GM23338 (cell line): ENCODE measurements at regions not wholly inside any gene's neighbourhood (a gene's known extent, or its start where the extent isn't known, plus 50 kb on each side); places are given as distances from the start of the nearest gene placed in this dataset.

ENCODE experiments used
- CREB1 ChIP-seq: fragments of 250-450 bp; sonication (Bioruptor Pico); IDR thresholded peaks from 2 replicates; pipeline ENCODE4 v1.5.0; 2020; ENCODE audit warnings: low read depth, mild to moderate bottlenecking, moderate library complexity
- CTCF ChIP-seq, 2 experiments: fragments of 200-600 bp in 1 of 2; sonication (generic) in 1 of 2; conservative IDR thresholded peaks; 2 replicates each; pipeline versions ENCODE4 v1.5.1 to v1.6.1; 2016 to 2017; ENCODE audit warnings: antibody characterized with exemption in 2 of 2, low read depth in 2 of 2, mild to moderate bottlenecking in 2 of 2, moderate library complexity in 1 of 2
- EZH2 ChIP-seq: fragments of 200-600 bp; sonication (generic); IDR thresholded peaks from one replicate; pipeline ENCODE4 v1.8.0; 2017; ENCODE audit warnings: antibody characterized with exemption, mild to moderate bottlenecking, low read depth; ENCODE audit not compliant: unreplicated experiment
- EZH2phosphoT487 ChIP-seq: fragments of 200-600 bp; sonication (generic); IDR thresholded peaks from one replicate; pipeline ENCODE4 v1.8.1; 2018; ENCODE audit warnings: antibody characterized with exemption; ENCODE audit not compliant: unreplicated experiment
- JUNB ChIP-seq: IDR thresholded peaks from one replicate; pipeline ENCODE4 v1.6.1; 2016; ENCODE audit warnings: antibody characterized with exemption; ENCODE audit not compliant: unreplicated experiment
- POLR2AphosphoS5 ChIP-seq: IDR thresholded peaks from 2 replicates; pipeline ENCODE4 v1.6.1; 2016; ENCODE audit warnings: antibody characterized with exemption, low read depth
- REST ChIP-seq: IDR thresholded peaks from one replicate; pipeline ENCODE4 v1.6.1; 2018; ENCODE audit warnings: antibody characterized with exemption; ENCODE audit not compliant: unreplicated experiment

GRCh38 chr2:41905597-41906337 lies 142.1 kb upstream of the PKDCC start:
- no peak for TF ChIP-seq EZH2
- TF ChIP-seq CTCF (conservative IDR thresholded peaks at IDR 0.05; ENCODE audit: low read depth in 2 of 2): no peak
- no peak for TF ChIP-seq POLR2AphosphoS5
- no peak for TF ChIP-seq EZH2phosphoT487
- no peak for TF ChIP-seq REST
- TF ChIP-seq CREB1 (CRISPR knock-in tag): no peak
- no peak for TF ChIP-seq JUNB
